Central memory CD8-positive, alpha-beta T cell (primary cell): ENCODE measurements at regions not wholly inside any gene's neighbourhood (a gene's known extent, or its start where the extent isn't known, plus 50 kb on each side); places are given as distances from the start of the nearest gene placed in this dataset.
"Not testable (repeated sequence)": the region's sequence is repeated elsewhere in the genome, so short reads cannot be mapped to it uniquely, and the experiment has no call there.

Source experiments
- ATAC-seq: fragments of 150-1000 bp; cut with Tn5 transposase; replicated peaks from 2 replicates; pipeline ENCODE4 v1.10.0; 2022; ENCODE audit warnings: mild to moderate bottlenecking, moderate FRiP score, moderate number of reproducible peaks; ENCODE audit not compliant: poor library complexity, severe bottlenecking; ENCODE audit errors: extremely low read depth
- DNase-seq, 2 donors: peaks; one replicate each; pipeline ENCODE4 v3.0.0; 2021; ENCODE audit warnings: low spot score in 2 of 2
- H3K27ac Mint-ChIP-seq: one replicate; pipeline ENCODE4 v1.8.0; 2022; ENCODE audit warnings: low read depth, mild to moderate bottlenecking, moderate library complexity, mixed read lengths
- H3K27me3 Mint-ChIP-seq: one replicate; pipeline ENCODE4 v1.8.0; 2022; ENCODE audit warnings: mixed read lengths
- H3K36me3 Mint-ChIP-seq: one replicate; pipeline ENCODE4 v1.8.0; 2022; ENCODE audit warnings: mild to moderate bottlenecking, moderate library complexity, mixed read lengths; ENCODE audit not compliant: insufficient read depth
- H3K4me1 Mint-ChIP-seq: one replicate; pipeline ENCODE4 v1.8.0; 2022; ENCODE audit warnings: mixed read lengths
- H3K4me3 Mint-ChIP-seq: one replicate; pipeline ENCODE4 v1.8.0; 2022; ENCODE audit warnings: mild to moderate bottlenecking, moderate library complexity, mixed read lengths
- H3K9me3 Mint-ChIP-seq: one replicate; pipeline ENCODE4 v1.8.0; 2022; ENCODE audit warnings: mixed read lengths

DNA sequence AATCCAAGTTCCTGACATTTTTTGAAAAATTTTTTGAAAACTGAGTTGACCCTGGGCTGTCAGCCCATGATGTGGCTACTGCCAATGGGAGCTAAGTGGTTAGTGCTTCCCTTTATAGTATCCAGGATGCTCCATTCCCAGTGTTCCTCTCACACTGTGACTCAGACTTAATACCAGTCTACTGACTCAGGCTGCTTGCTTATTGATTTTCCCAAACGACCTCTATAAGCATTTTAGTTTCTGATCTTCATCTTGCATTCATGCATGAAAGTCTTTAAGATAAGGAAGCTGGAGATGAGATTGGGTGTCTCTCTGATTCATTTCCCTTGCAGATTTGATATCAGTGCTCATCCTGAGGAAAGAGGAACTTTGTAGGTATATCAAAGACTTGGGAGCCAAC is 560.0 kb downstream of the TBC1D32 start:
- no peak overlapping the region for H3K27ac Mint-ChIP-seq
- H3K36me3 Mint-ChIP-seq, result no peaks in the 10 kb centered on the region

DNA sequence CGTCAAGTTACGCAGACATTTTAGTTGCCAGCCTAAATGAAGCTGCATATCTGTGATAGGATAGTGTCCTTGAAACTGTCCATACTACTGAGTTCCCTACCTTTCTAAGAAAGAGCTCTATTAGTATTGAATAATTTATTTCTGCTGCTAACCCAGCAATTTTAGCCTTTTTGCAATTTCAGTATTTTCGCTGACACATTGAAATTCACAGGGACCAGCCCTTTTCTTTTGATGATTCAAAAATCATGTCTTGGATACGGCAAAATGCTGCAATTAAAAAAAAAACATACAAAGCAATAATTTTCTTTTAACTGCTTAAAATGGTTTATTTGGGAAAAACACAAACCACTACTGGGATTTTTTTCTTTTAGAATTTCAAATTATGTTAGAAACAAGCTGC is 563.3 kb downstream of the TBC1D32 start:
- Mint-ChIP-seq H3K4me3 (no peak overlapping the region), H3K9me3 (peaks cover 11% of the 10 kb centered on the region), H3K27me3 (no peaks in the 10 kb centered on the region), H3K36me3 (no peaks in the 10 kb centered on the region), H3K4me1 (no peaks in the 10 kb centered on the region), H3K27ac (no peak overlapping the region)
- ATAC-seq (no peak), DNase-seq (no peak)

More for the DNA sequence above, 560.0 kb downstream of the TBC1D32 start:
- no peaks in the 10 kb centered on the region for H3K27me3 Mint-ChIP-seq
- no peak overlapping the region for H3K4me3 Mint-ChIP-seq
- H3K9me3 Mint-ChIP-seq, result peaks cover 5% of the 10 kb centered on the region
- ATAC-seq (no peak), DNase-seq (no peak)
- no peaks in the 10 kb centered on the region for H3K4me1 Mint-ChIP-seq

DNA sequence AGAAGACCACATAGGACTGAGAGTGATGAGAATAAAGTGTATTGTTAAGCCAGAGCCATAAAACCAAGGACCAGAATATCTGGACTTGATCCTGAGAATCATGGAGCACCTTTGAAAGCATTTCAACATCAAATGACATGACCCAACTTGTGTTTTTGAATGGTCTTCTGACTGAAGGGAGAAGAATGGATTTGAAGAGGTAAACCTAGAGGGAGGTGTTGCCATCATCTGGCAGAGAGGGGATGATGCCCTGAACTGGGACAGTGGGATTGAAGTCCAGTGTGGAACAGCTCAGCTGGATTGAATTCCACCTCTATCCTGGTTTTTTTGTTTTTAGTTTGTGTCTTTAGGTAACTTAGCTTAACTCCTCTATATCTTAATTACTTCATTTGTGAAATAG is 570.0 kb downstream of the TBC1D32 start:
- H3K36me3 Mint-ChIP-seq, result no peaks in the 10 kb centered on the region
- DNase-seq (no peak), ATAC-seq (no peak)
- H3K27me3 Mint-ChIP-seq, result no peaks in the 10 kb centered on the region
- no peak overlapping the region for H3K4me3 Mint-ChIP-seq
- H3K9me3 Mint-ChIP-seq, result peaks cover 6% of the 10 kb centered on the region
- no peaks in the 10 kb centered on the region for H3K4me1 Mint-ChIP-seq
- H3K27ac Mint-ChIP-seq, result no peak overlapping the region

- Mint-ChIP-seq H3K4me3 (no peak overlapping the region), H3K36me3 (no peaks in the 10 kb centered on the region), H3K9me3 (peaks cover 5% of the 10 kb centered on the region), H3K27me3 (no peaks in the 10 kb centered on the region), H3K27ac (no peak overlapping the region), H3K4me1 (no peaks in the 10 kb centered on the region)
- DNase-seq (no peak), ATAC-seq (no peak)
Observed at GRCh38 chr6:120759570-120759969, 574.7 kb downstream of the TBC1D32 start.

DNA sequence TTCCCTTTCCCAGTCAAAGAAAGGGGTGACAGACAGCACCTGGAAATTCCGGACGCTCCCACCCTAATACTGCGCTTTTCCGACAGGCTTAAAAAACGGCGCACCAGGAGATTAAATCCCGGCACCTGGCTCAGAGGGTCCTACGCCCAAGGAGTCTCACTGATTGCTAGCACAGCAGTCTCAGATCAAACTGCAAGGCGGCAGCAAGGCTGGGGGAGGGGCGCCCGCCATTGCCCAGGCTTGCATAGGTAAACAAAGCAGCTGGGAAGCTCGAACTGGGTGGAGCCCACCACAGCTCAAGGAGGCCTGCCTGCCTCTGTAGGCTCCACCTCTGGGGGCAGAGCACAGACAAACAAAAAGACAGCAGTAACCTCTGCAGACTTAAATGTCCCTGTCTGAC is 585.7 kb downstream of the TBC1D32 start:
- not testable (repeated sequence) for H3K27me3 Mint-ChIP-seq, H3K36me3 Mint-ChIP-seq

DNA sequence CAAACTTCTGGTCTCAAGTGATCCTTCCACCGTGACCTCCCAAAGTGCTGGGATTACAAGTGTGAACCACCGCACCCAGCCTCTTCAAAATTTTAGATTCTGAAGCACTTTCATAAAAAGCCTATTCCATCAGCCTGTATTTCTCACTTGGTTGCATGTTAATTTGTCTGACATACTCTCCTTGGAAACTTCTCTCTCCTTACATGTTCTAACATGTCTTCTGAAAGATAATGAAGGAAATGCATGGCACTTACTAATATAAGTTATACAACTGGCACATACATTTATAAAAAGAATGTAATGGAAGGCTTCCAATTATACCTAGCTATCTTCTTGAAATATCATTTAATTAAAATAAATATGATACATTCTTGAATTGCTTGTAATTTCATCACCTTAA is 597.5 kb downstream of the TBC1D32 start:
- H3K4me1 Mint-ChIP-seq, result no peaks in the 10 kb centered on the region
- H3K27me3 Mint-ChIP-seq, result no peaks in the 10 kb centered on the region
- H3K27ac Mint-ChIP-seq, result no peak overlapping the region
- H3K4me3 Mint-ChIP-seq, result no peak overlapping the region
- H3K36me3 Mint-ChIP-seq, result no peaks in the 10 kb centered on the region
- no peak for DNase-seq
- no peak for ATAC-seq
- H3K9me3 Mint-ChIP-seq, result no peaks in the 10 kb centered on the region

More for the DNA sequence above, 585.7 kb downstream of the TBC1D32 start:
- H3K9me3 Mint-ChIP-seq, result peaks cover 16% of the 10 kb centered on the region
- not testable (repeated sequence) for DNase-seq, H3K4me1 Mint-ChIP-seq, H3K27ac Mint-ChIP-seq, ATAC-seq, H3K4me3 Mint-ChIP-seq

DNA sequence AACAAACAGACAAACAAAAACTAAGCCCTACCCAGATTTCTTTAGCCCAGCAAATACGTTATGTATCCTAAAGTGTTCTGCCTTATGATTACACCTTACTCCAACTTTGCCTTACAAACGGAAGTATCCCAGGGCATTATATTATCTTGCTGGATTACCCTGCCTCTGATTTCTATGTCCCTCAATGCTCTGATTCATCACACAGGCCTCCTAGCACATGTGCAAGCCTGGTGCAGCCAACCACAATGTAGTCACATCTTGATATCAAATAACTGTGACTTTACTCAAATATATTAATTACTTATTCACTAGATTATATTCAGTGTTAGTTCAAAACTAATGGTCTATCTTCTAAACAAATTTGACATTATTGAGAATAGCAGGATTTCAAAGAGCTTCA is 598.6 kb downstream of the TBC1D32 start:
- DNase-seq (no peak), ATAC-seq (no peak)
- no peak overlapping the region for H3K4me3 Mint-ChIP-seq
- no peak overlapping the region for H3K27ac Mint-ChIP-seq
- no peaks in the 10 kb centered on the region for H3K27me3 Mint-ChIP-seq
- H3K9me3 Mint-ChIP-seq, result no peaks in the 10 kb centered on the region
- no peaks in the 10 kb centered on the region for H3K36me3 Mint-ChIP-seq
- no peaks in the 10 kb centered on the region for H3K4me1 Mint-ChIP-seq

DNA sequence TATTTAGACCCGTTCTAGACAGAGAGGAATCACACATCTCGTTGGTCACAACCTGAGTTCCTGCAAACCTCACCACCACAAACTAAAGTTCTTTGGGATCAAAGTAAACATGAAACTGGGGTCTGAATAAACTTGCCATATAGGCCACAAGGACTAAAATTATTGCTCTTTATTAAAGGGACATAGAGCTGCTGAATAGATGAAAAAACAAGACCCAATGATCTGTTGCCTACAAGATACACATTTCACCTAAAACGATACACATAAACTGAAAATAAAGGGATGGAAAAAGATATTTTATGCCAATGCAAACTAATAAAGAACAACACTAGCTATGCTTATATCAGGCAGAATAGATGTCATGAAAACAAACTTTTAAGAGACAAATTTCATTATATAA is 623.0 kb downstream of the TBC1D32 start:
- Mint-ChIP-seq H3K36me3 (no peaks in the 10 kb centered on the region), H3K27me3 (no peaks in the 10 kb centered on the region), H3K9me3 (peaks cover 27% of the 10 kb centered on the region), H3K4me3 (no peak overlapping the region), H3K27ac (no peak overlapping the region), H3K4me1 (no peaks in the 10 kb centered on the region)
- DNase-seq (no peak), ATAC-seq (no peak)

- H3K4me1 Mint-ChIP-seq, result no peaks in the 10 kb centered on the region
- H3K4me3 Mint-ChIP-seq, result no peak overlapping the region
- no peaks in the 10 kb centered on the region for H3K27me3 Mint-ChIP-seq
- no peak for DNase-seq
- H3K9me3 Mint-ChIP-seq, result peaks cover 24% of the 10 kb centered on the region
- no peak overlapping the region for H3K27ac Mint-ChIP-seq
- no peak for ATAC-seq
- peaks cover 1% of the 10 kb centered on the region for H3K36me3 Mint-ChIP-seq
Observed at GRCh38 chr6:120700001-120700400, 634.3 kb downstream of the TBC1D32 start.

DNA sequence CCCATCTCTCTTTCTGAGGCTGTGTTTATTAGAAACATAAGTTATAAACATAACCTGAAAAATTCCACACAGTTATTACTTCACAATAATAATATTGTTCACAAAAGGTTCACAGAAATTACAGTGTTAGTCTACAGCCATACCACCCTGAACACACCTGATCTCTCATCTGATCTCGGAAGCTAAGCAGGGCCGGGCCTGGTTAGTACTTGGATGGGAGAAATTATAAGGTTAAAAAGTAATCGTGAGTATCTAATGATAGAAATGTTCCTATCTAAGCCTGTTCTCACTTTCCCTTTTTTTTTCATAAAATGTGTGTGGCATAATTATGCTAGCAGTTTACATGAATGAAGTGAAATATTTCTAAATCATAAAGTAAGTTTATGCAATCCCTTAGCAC is 647.8 kb downstream of the TBC1D32 start:
- Mint-ChIP-seq H3K4me1 (no peaks in the 10 kb centered on the region), H3K9me3 (no peaks in the 10 kb centered on the region), H3K4me3 (no peak overlapping the region), H3K27me3 (no peaks in the 10 kb centered on the region), H3K36me3 (no peaks in the 10 kb centered on the region), H3K27ac (no peak overlapping the region)
- DNase-seq (no peak), ATAC-seq (no peak)

GRCh38 chr6:120682145-120682544 is 652.1 kb downstream of the TBC1D32 start:
- no peak overlapping the region for H3K4me3 Mint-ChIP-seq
- ATAC-seq, result no peak
- H3K27ac Mint-ChIP-seq, result no peak overlapping the region
- H3K4me1 Mint-ChIP-seq, result no peaks in the 10 kb centered on the region
- H3K9me3 Mint-ChIP-seq, result peaks cover 5% of the 10 kb centered on the region
- H3K27me3 Mint-ChIP-seq, result no peaks in the 10 kb centered on the region
- DNase-seq, result no peak
- H3K36me3 Mint-ChIP-seq, result no peaks in the 10 kb centered on the region

DNA sequence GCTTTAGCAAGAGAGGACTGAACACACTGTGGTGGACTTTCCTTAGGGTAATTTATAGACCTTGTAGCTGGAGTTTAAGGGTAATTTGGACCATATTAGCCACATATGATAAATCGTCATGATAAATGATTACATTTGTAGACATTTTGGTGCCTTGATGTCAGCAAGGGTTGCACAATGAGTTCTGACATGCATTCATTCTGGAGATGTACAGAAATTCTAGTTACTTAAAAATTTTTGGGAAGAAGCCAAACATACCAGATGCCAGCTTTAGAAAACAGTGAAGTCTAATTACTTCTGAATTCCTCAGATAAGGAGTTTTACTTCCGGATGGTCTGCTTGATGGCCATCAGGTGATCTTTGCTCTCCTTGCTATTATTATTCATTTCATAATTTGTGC is 653.1 kb downstream of the TBC1D32 start:
- no peak for ATAC-seq
- no peaks in the 10 kb centered on the region for H3K4me1 Mint-ChIP-seq

DNA sequence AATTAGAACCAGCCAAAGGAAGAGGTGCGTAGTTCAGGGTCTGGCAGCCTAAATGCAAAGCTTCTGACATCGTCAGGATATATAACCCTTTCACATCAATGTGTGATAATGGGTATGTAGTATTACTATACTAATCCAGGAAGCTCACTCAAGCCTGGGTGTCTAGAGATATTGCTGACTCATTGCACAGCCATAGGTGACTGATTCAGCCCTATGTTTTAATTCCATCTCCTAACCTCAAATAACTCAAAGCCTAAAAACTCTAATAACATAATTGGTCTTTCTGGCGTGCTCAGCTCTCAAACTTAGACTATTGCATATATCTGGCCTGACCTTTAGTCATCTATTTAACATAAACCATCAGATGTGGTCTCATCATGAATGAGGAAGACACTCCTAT is 658.4 kb downstream of the TBC1D32 start:
- no peak for ATAC-seq
- H3K27ac Mint-ChIP-seq, result no peak overlapping the region
- H3K4me1 Mint-ChIP-seq, result no peaks in the 10 kb centered on the region
- H3K36me3 Mint-ChIP-seq, result no peaks in the 10 kb centered on the region
- H3K4me3 Mint-ChIP-seq, result no peak overlapping the region
- no peaks in the 10 kb centered on the region for H3K27me3 Mint-ChIP-seq
- peaks cover 2% of the 10 kb centered on the region for H3K9me3 Mint-ChIP-seq
- DNase-seq, result no peak

More for the DNA sequence above, 653.1 kb downstream of the TBC1D32 start:
- H3K36me3 Mint-ChIP-seq, result no peaks in the 10 kb centered on the region
- H3K27me3 Mint-ChIP-seq, result no peaks in the 10 kb centered on the region
- no peak overlapping the region for H3K4me3 Mint-ChIP-seq
- no peak for DNase-seq
- peaks cover 5% of the 10 kb centered on the region for H3K9me3 Mint-ChIP-seq
- H3K27ac Mint-ChIP-seq, result no peak overlapping the region

DNA sequence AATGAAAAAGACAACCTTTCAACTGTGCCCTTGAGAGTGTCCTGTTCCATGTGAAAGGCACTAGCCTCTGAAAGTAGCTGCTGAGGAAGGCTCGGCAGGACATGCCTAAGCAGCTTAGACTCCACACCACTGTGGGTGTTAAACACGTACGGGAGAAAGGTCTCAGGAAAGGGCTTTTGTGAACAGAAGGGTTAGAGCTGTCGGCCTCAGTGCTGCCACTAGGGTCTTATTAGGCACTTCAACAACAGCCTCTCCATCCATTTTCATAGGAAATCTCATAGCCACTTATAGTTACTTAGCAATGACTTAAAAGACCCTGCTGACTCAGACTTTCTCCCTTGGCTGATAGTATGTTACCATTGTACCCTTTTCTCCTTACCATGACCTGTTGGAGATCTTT is 662.8 kb downstream of the TBC1D32 start:
- Mint-ChIP-seq H3K27ac (no peak overlapping the region), H3K9me3 (peaks cover under 1% of the 10 kb centered on the region), H3K4me3 (no peak overlapping the region), H3K27me3 (no peaks in the 10 kb centered on the region), H3K36me3 (no peaks in the 10 kb centered on the region), H3K4me1 (no peaks in the 10 kb centered on the region)
- DNase-seq, result no peak
- ATAC-seq, result no peak
